ENCODE measurements at regions not wholly inside any gene's neighbourhood (a gene's known extent, or its start where the extent isn't known, plus 50 kb on each side); places are given as distances from the start of the nearest gene placed in this dataset.

- Histone ChIP-seq H3K27ac (ENCODE audit: low read depth, low read length) (no peak overlapping the region), H3K9me3 (ENCODE audit: low read length) (no peaks in the 10 kb centered on the region), H3K27me3 (ENCODE audit: control insufficient read depth in 1 of 2, insufficient read depth in 2 of 2, low read length in 2 of 2) (no peaks in the 10 kb centered on the region), H3K4me1 (ENCODE audit: insufficient read depth, low read length) (no peaks in the 10 kb centered on the region), H3K4me3 (ENCODE audit: low read depth in 1 of 2, low read length in 2 of 2) (no peak overlapping the region), H3K36me3 (ENCODE audit: insufficient read depth, low read length) (no peaks in the 10 kb centered on the region), H3K9ac (ENCODE audit: low read length) (no peak overlapping the region)
These were observed 269.9 kb downstream of the MEF2C start for GRCh38 chr5:88613051-88613450.

GRCh38 chr5:88610586-88610985 lies 272.4 kb downstream of the MEF2C start:
- Histone ChIP-seq H3K4me1 (ENCODE audit: insufficient read depth, low read length) (no peaks in the 10 kb centered on the region), H3K9ac (ENCODE audit: low read length) (no peak overlapping the region), H3K27me3 (ENCODE audit: control insufficient read depth in 1 of 2, insufficient read depth in 2 of 2, low read length in 2 of 2) (no peaks in the 10 kb centered on the region), H3K36me3 (ENCODE audit: insufficient read depth, low read length) (no peaks in the 10 kb centered on the region), H3K4me3 (ENCODE audit: low read depth in 1 of 2, low read length in 2 of 2) (no peak overlapping the region), H3K9me3 (ENCODE audit: low read length) (no peaks in the 10 kb centered on the region), H3K27ac (ENCODE audit: low read depth, low read length) (no peak overlapping the region)

GRCh38 chr5:88607492-88607891 lies 275.5 kb downstream of the MEF2C start:
- H3K27ac ChIP-seq (ENCODE audit: low read depth, low read length) = no peak overlapping the region
- H3K9me3 ChIP-seq (ENCODE audit: low read length) = no peaks in the 10 kb centered on the region

GRCh38 chr5:88606626-88607025 lies 276.4 kb downstream of the MEF2C start:
- H3K4me3 ChIP-seq (ENCODE audit: low read depth in 1 of 2, low read length in 2 of 2) = no peak overlapping the region
- H3K27me3 ChIP-seq (ENCODE audit: control insufficient read depth in 1 of 2, insufficient read depth in 2 of 2, low read length in 2 of 2) = no peaks in the 10 kb centered on the region
- H3K4me1 ChIP-seq (ENCODE audit: insufficient read depth, low read length) = no peaks in the 10 kb centered on the region

More at GRCh38 chr5:88607492-88607891, 275.5 kb downstream of the MEF2C start:
- Histone ChIP-seq H3K27me3 (ENCODE audit: control insufficient read depth in 1 of 2, insufficient read depth in 2 of 2, low read length in 2 of 2) (no peaks in the 10 kb centered on the region), H3K36me3 (ENCODE audit: insufficient read depth, low read length) (no peaks in the 10 kb centered on the region), H3K4me1 (ENCODE audit: insufficient read depth, low read length) (no peaks in the 10 kb centered on the region), H3K4me3 (ENCODE audit: low read depth in 1 of 2, low read length in 2 of 2) (no peak overlapping the region), H3K9ac (ENCODE audit: low read length) (no peak overlapping the region)

GRCh38 chr5:88606173-88606572 lies 276.8 kb downstream of the MEF2C start:
- no peaks in the 10 kb centered on the region for H3K4me1 ChIP-seq (ENCODE audit: insufficient read depth, low read length)
- no peaks in the 10 kb centered on the region for H3K36me3 ChIP-seq (ENCODE audit: insufficient read depth, low read length)
- no peak overlapping the region for H3K4me3 ChIP-seq (ENCODE audit: low read depth in 1 of 2, low read length in 2 of 2)
- no peak overlapping the region for H3K9ac ChIP-seq (ENCODE audit: low read length)
- H3K27ac ChIP-seq (ENCODE audit: low read depth, low read length) = no peak overlapping the region
- H3K9me3 ChIP-seq (ENCODE audit: low read length) = no peaks in the 10 kb centered on the region
- H3K27me3 ChIP-seq (ENCODE audit: control insufficient read depth in 1 of 2, insufficient read depth in 2 of 2, low read length in 2 of 2) = no peaks in the 10 kb centered on the region

More at GRCh38 chr5:88606626-88607025, 276.4 kb downstream of the MEF2C start:
- Histone ChIP-seq H3K9me3 (ENCODE audit: low read length) (no peaks in the 10 kb centered on the region), H3K36me3 (ENCODE audit: insufficient read depth, low read length) (no peaks in the 10 kb centered on the region), H3K9ac (ENCODE audit: low read length) (no peak overlapping the region), H3K27ac (ENCODE audit: low read depth, low read length) (no peak overlapping the region)

- Histone ChIP-seq H3K9me3 (ENCODE audit: low read length) (no peaks in the 10 kb centered on the region), H3K27me3 (ENCODE audit: control insufficient read depth in 1 of 2, insufficient read depth in 2 of 2, low read length in 2 of 2) (no peaks in the 10 kb centered on the region)
These were observed 280.4 kb downstream of the MEF2C start for GRCh38 chr5:88602584-88602983.

GRCh38 chr5:88594441-88594840 lies 288.5 kb downstream of the MEF2C start:
- Histone ChIP-seq H3K27me3 (ENCODE audit: control insufficient read depth in 1 of 2, insufficient read depth in 2 of 2, low read length in 2 of 2) (no peaks in the 10 kb centered on the region), H3K9me3 (ENCODE audit: low read length) (no peaks in the 10 kb centered on the region), H3K27ac (ENCODE audit: low read depth, low read length) (no peak overlapping the region), H3K4me3 (ENCODE audit: low read depth in 1 of 2, low read length in 2 of 2) (no peak overlapping the region), H3K9ac (ENCODE audit: low read length) (no peak overlapping the region), H3K36me3 (ENCODE audit: insufficient read depth, low read length) (no peaks in the 10 kb centered on the region), H3K4me1 (ENCODE audit: insufficient read depth, low read length) (no peaks in the 10 kb centered on the region)

More at GRCh38 chr5:88602584-88602983, 280.4 kb downstream of the MEF2C start:
- H3K4me3 ChIP-seq (ENCODE audit: low read depth in 1 of 2, low read length in 2 of 2) = no peak overlapping the region
- no peak overlapping the region for H3K27ac ChIP-seq (ENCODE audit: low read depth, low read length)
- H3K9ac ChIP-seq (ENCODE audit: low read length) = no peak overlapping the region
- no peaks in the 10 kb centered on the region for H3K36me3 ChIP-seq (ENCODE audit: insufficient read depth, low read length)
- H3K4me1 ChIP-seq (ENCODE audit: insufficient read depth, low read length) = no peaks in the 10 kb centered on the region

GRCh38 chr5:88588609-88589008 lies 294.4 kb downstream of the MEF2C start:
- Histone ChIP-seq H3K4me1 (ENCODE audit: insufficient read depth, low read length) (no peaks in the 10 kb centered on the region), H3K9me3 (ENCODE audit: low read length) (no peaks in the 10 kb centered on the region), H3K36me3 (ENCODE audit: insufficient read depth, low read length) (no peaks in the 10 kb centered on the region), H3K4me3 (ENCODE audit: low read depth in 1 of 2, low read length in 2 of 2) (no peak overlapping the region), H3K9ac (ENCODE audit: low read length) (no peak overlapping the region), H3K27me3 (ENCODE audit: control insufficient read depth in 1 of 2, insufficient read depth in 2 of 2, low read length in 2 of 2) (no peaks in the 10 kb centered on the region), H3K27ac (ENCODE audit: low read depth, low read length) (no peak overlapping the region)

- Histone ChIP-seq H3K4me3 (ENCODE audit: low read depth in 1 of 2, low read length in 2 of 2) (no peak overlapping the region), H3K27ac (ENCODE audit: low read depth, low read length) (no peak overlapping the region), H3K27me3 (ENCODE audit: control insufficient read depth in 1 of 2, insufficient read depth in 2 of 2, low read length in 2 of 2) (no peaks in the 10 kb centered on the region), H3K36me3 (ENCODE audit: insufficient read depth, low read length) (no peaks in the 10 kb centered on the region), H3K9me3 (ENCODE audit: low read length) (no peaks in the 10 kb centered on the region), H3K9ac (ENCODE audit: low read length) (no peak overlapping the region), H3K4me1 (ENCODE audit: insufficient read depth, low read length) (no peaks in the 10 kb centered on the region)
These were observed 299.5 kb downstream of the MEF2C start for GRCh38 chr5:88583471-88583870.

- Histone ChIP-seq H3K9me3 (ENCODE audit: low read length) (no peaks in the 10 kb centered on the region), H3K27ac (ENCODE audit: low read depth, low read length) (no peak overlapping the region), H3K4me3 (ENCODE audit: low read depth in 1 of 2, low read length in 2 of 2) (no peak overlapping the region), H3K36me3 (ENCODE audit: insufficient read depth, low read length) (no peaks in the 10 kb centered on the region), H3K27me3 (ENCODE audit: control insufficient read depth in 1 of 2, insufficient read depth in 2 of 2, low read length in 2 of 2) (no peaks in the 10 kb centered on the region), H3K9ac (ENCODE audit: low read length) (no peak overlapping the region), H3K4me1 (ENCODE audit: insufficient read depth, low read length) (no peaks in the 10 kb centered on the region)
These were observed 289.7 kb upstream of the TMEM161B start for GRCh38 chr5:88558366-88558765.

- Histone ChIP-seq H3K9ac (ENCODE audit: low read length) (no peak overlapping the region), H3K4me1 (ENCODE audit: insufficient read depth, low read length) (no peaks in the 10 kb centered on the region), H3K4me3 (ENCODE audit: low read depth in 1 of 2, low read length in 2 of 2) (no peak overlapping the region), H3K27me3 (ENCODE audit: control insufficient read depth in 1 of 2, insufficient read depth in 2 of 2, low read length in 2 of 2) (no peaks in the 10 kb centered on the region), H3K27ac (ENCODE audit: low read depth, low read length) (no peak overlapping the region), H3K9me3 (ENCODE audit: low read length) (no peaks in the 10 kb centered on the region), H3K36me3 (ENCODE audit: insufficient read depth, low read length) (no peaks in the 10 kb centered on the region)
These were observed 289.2 kb upstream of the TMEM161B start for GRCh38 chr5:88557881-88558280.

- H3K9ac ChIP-seq (ENCODE audit: low read length) = no peak overlapping the region
- H3K4me1 ChIP-seq (ENCODE audit: insufficient read depth, low read length) = no peaks in the 10 kb centered on the region
- H3K4me3 ChIP-seq (ENCODE audit: low read depth in 1 of 2, low read length in 2 of 2) = no peak overlapping the region
- no peaks in the 10 kb centered on the region for H3K27me3 ChIP-seq (ENCODE audit: control insufficient read depth in 1 of 2, insufficient read depth in 2 of 2, low read length in 2 of 2)
- no peak overlapping the region for H3K27ac ChIP-seq (ENCODE audit: low read depth, low read length)
- H3K9me3 ChIP-seq (ENCODE audit: low read length) = no peaks in the 10 kb centered on the region
- no peaks in the 10 kb centered on the region for H3K36me3 ChIP-seq (ENCODE audit: insufficient read depth, low read length)
These were observed 288.5 kb upstream of the TMEM161B start for GRCh38 chr5:88557131-88557530.
